ENCODE measurements at regions not wholly inside any gene's neighbourhood (a gene's known extent, or its start where the extent isn't known, plus 50 kb on each side); places are given as distances from the start of the nearest gene placed in this dataset.

- intact Hi-C loops (cut with DNase I) = no loop called here
- no peaks in the 10 kb centered on the region for H3K36me3 ChIP-seq
- no peak for DNase-seq (ENCODE audit: low spot score in 2 of 2)
- H3K4me3 ChIP-seq = no peak overlapping the region
- H3K27me3 ChIP-seq = no peaks in the 10 kb centered on the region
- peak overlapping the region in 1 of 2 donors; percentile 56 for H3K27ac ChIP-seq
- no peaks in the 10 kb centered on the region for H3K9me3 ChIP-seq
- no peak for TF ChIP-seq CTCF (IDR thresholded peaks at IDR 0.05)
- no peaks in the 10 kb centered on the region for H3K4me1 ChIP-seq
Observed at GRCh38 chr13:47337781-47338507, 441.1 kb upstream of the HTR2A start.

- H3K4me1 ChIP-seq = peaks cover 0 to 3% of the 10 kb centered on the region in 2 donors
- no peak overlapping the region for H3K27ac ChIP-seq
- intact Hi-C loops (cut with DNase I) = no loop called here
- no peaks in the 10 kb centered on the region for H3K9me3 ChIP-seq
- DNase-seq (ENCODE audit: low spot score in 2 of 2) = no peak
- H3K27me3 ChIP-seq = no peaks in the 10 kb centered on the region
- no peak overlapping the region for H3K4me3 ChIP-seq
- TF ChIP-seq CTCF (IDR thresholded peaks at IDR 0.05) = no peak
- H3K36me3 ChIP-seq = no peaks in the 10 kb centered on the region
Observed at GRCh38 chr13:47334173-47334572, 437.3 kb upstream of the HTR2A start.

GRCh38 chr13:47332149-47332548 is 435.3 kb upstream of the HTR2A start:
- intact Hi-C loops (cut with DNase I) = no loop called here
- Histone ChIP-seq H3K27ac (peak overlapping the region in 1 of 2 donors; percentile 43), H3K9me3 (no peaks in the 10 kb centered on the region)

GRCh38 chr13:47330031-47330430 is 433.2 kb upstream of the HTR2A start:
- no peak for DNase-seq (ENCODE audit: low spot score in 2 of 2)
- no peaks in the 10 kb centered on the region for H3K27me3 ChIP-seq
- peaks cover 0 to 3% of the 10 kb centered on the region in 2 donors for H3K4me1 ChIP-seq
- no peak for TF ChIP-seq CTCF (IDR thresholded peaks at IDR 0.05)
- intact Hi-C loops (cut with DNase I) = no loop called here
- no peak overlapping the region for H3K27ac ChIP-seq
- no peak overlapping the region for H3K4me3 ChIP-seq
- H3K9me3 ChIP-seq = no peaks in the 10 kb centered on the region
- no peaks in the 10 kb centered on the region for H3K36me3 ChIP-seq

More at GRCh38 chr13:47332149-47332548, 435.3 kb upstream of the HTR2A start:
- TF ChIP-seq CTCF (IDR thresholded peaks at IDR 0.05) = no peak
- no peaks in the 10 kb centered on the region for H3K27me3 ChIP-seq
- H3K36me3 ChIP-seq = no peaks in the 10 kb centered on the region
- no peak for DNase-seq (ENCODE audit: low spot score in 2 of 2)
- H3K4me1 ChIP-seq = peaks cover 0 to 3% of the 10 kb centered on the region in 2 donors
- no peak overlapping the region for H3K4me3 ChIP-seq

- intact Hi-C loops (cut with DNase I) = no loop called here
- Histone ChIP-seq H3K27me3 (no peaks in the 10 kb centered on the region), H3K36me3 (no peaks in the 10 kb centered on the region), H3K27ac (no peak overlapping the region), H3K4me1 (peaks cover 0 to 3% of the 10 kb centered on the region in 2 donors), H3K9me3 (no peaks in the 10 kb centered on the region), H3K4me3 (no peak overlapping the region)
- TF ChIP-seq CTCF (IDR thresholded peaks at IDR 0.05) = no peak
- DNase-seq (ENCODE audit: low spot score in 2 of 2) = no peak
Observed at GRCh38 chr13:47327861-47328260, 431.0 kb upstream of the HTR2A start.
